IPS-18c (cell line): ENCODE measurements at regions not wholly inside any gene's neighbourhood (a gene's known extent, or its start where the extent isn't known, plus 50 kb on each side); places are given as distances from the start of the nearest gene placed in this dataset.
"Not testable (repeated sequence)": the region's sequence is repeated elsewhere in the genome, so short reads cannot be mapped to it uniquely, and the experiment has no call there.

Experiments used
- H3K4me3 ChIP-seq: 2 replicates; pipeline ENCODE4 v1.7.0; 2013; ENCODE audit warnings: low read depth, mild to moderate bottlenecking, low read length, moderate library complexity; ENCODE audit not compliant: insufficient read depth
- H3K9me3 ChIP-seq: one replicate; pipeline ENCODE4 v1.6.1; 2013; ENCODE audit warnings: mild to moderate bottlenecking, low read length, moderate library complexity; ENCODE audit not compliant: control insufficient read depth, insufficient read depth

DNA sequence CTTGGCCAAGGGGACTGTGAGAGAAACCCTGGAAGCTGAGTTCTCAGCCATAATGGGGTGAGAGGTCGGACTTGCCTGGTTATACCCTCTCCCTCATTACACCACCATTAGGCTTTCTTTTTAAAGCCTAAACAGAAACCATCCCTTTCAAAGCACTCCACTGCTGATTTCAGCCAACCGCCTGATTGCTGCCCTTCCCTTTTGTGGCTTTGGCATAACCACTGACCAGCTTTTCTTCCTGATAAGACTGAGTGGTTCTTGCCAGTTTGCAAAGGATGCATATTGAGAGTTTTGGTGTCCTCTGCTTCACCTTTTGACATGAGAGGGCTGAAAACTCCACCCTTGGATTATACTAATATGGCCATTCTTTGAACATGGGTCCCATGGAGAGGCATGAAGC, 308.2 kb upstream of the GOT2 start:
- Histone ChIP-seq H3K9me3 (no peaks in the 10 kb centered on the region), H3K4me3 (no peak overlapping the region)

DNA sequence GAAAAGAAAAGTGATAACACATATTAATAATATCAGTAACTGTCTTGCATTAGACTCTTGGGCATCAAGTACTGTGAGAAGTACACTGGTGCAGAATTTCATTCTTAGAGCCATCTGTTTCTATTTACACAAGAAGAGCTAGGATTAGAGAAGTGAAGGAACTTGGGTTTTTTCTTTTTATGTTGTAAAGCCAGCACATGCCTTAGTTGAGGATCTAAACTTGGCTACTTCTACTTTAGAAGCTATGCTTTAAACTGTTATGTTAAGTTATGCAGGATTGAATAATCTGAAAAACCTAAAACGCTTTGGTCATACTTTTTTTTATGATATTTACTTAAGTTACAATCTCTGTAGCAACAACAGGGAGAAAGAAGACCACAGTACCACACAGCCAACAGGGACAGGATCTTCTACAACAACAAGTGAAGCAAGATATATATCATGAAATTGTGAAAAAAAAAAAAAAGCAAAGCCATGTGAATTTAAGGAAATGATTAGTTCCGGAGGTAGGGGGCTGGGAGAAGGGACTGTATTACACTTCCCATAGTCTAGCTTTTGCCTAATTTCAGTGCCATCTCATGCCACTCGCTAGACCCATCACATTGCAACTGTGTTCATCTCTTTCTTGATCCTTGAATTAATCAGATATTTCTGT, 305.1 kb upstream of the GOT2 start:
- no peak overlapping the region for H3K4me3 ChIP-seq
- no peaks in the 10 kb centered on the region for H3K9me3 ChIP-seq

DNA sequence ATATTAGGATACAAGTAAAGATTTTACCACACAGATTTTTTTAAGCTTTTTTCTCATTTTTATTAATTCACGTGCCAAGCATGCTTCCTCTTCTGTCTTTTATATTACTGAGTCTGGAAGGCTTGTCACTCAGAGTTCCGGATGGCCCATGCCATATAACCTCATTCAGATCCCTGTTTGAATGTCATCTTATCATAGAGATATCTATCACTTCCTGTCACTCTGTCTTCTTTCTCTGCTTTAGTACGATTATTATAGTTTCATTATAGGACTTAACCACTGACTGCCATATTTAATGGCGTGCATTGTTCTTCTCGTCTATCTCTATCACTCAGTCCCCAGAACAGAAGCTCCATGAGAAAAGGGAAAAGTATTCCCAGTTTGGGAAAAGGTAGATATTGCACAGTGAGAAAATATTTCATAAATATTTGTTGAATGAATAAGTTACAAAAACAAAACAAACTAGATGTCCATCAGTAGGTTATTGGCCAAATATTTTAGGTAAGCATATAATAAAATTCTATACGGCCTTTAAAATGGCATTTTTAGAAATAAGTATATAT, 296.9 kb upstream of the GOT2 start:
- no peaks in the 10 kb centered on the region for H3K9me3 ChIP-seq
- H3K4me3 ChIP-seq: no peak overlapping the region

DNA sequence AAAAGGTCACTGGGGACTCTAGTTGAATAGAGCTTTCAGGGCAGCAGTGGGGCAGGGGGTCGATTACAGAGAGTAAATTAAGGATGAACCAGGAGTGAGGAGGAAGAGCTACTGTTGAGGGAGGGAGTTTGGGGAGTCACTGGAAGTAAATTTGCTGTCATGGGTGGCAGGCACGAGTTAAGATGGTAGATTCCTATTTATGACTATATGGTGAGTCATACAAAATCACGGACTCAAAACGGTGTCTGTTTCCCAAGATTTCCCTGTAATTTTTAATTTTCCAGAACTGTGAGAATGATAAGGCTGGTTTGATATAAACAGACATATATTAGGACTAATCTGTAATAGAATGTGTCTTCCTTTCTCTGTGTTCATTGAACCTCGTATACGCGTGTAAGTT, 287.6 kb upstream of the GOT2 start:
- Histone ChIP-seq H3K4me3 (no peak overlapping the region), H3K9me3 (no peaks in the 10 kb centered on the region)

DNA sequence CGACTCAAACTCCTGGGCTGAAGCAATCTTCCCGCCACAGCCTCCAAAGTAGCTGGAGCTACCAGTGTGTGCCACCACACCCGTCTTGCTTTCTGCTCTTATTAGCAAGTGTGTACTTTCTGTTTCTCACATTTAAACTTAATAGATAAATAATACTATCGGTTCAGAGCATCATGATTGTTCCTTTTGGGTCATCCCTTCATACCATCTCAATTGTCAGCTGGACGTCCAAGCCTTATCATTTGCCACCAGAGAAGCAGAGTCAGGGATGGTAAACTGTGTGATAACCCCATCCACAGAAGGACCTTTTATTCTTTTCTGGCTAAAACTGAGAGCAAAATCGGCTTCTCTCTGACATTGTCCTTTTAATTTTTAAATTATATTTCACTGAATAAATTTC, 279.8 kb upstream of the GOT2 start:
- Histone ChIP-seq H3K4me3 (no peak overlapping the region), H3K9me3 (no peaks in the 10 kb centered on the region)

DNA sequence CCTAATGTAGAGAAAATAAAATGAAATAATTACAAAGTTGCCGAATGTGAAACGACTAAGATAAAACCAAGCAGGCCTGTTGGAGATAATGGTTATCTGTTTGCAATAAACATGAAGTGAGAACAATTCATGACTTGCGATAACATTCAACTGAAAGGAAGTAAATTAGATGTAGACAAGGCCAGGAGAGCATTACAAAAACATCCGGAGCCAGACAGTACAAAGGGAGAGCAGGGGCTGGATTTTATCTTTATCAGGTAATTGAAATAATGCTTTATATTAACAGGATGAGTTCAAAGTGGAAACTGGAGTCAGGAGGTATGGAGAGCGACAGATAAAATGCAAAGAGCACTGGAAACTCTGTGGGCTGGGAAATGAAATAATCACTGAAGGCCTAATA, 265.6 kb upstream of the GOT2 start:
- Histone ChIP-seq H3K4me3 (no peak overlapping the region), H3K9me3 (no peaks in the 10 kb centered on the region)

DNA sequence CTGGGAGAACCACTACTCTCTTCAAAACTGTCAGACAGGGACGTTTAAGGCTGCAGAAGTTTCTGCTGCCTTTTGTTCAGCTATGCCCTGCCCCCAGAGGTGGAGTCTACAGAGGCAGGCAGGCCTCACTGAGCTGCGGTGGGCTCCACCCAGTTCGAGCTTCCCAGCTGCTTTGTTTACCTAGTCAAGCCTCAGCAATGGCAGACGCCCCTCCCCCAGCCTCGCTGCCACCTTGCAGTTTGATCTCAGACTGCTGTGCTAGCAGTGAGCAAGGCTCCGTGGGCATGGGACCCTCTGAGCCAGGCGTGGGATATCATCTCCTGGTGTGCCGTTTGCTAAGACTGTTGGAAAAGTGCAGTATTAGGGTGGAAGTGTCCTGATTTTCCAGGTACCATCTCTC, 258.6 kb upstream of the GOT2 start:
- H3K4me3 ChIP-seq, H3K9me3 ChIP-seq: not testable (repeated sequence)

DNA sequence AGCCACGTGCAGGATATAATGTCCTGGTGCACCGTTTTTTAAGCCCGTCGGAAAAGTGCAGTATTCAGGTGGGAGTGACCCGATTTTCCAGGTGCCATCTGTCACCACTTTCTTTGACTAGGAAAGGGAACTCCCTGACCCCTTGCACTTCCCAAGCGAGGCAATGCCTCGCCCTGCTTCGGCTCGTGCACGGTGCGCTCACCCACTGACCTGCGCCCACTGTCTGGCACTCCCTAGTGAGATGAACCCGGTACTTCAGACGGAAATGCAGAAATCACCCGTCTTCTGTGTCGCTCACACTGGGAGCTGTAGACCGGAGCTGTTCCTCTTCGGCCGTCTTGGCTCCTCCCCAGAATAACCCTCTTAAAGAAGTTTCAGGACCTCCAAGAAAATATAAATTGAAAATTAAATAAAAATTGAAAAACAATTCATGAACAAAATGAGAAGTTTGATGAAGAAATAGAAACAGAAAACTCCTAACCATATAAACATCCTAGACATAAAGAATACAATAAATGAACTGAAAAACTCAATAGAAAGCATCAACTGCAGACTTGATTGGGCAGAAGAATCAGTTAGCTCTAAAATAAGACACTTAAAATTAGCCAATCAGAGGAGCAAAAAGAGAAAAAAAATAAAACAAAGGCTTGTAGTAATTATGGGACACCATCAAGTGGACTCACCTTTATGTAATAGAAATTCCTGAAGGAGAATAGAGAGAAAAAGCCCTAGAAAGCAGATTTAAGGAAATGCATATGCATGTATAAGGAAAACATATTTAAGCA, 249.3 kb upstream of the GOT2 start:
- not testable (repeated sequence) for H3K4me3 ChIP-seq

DNA sequence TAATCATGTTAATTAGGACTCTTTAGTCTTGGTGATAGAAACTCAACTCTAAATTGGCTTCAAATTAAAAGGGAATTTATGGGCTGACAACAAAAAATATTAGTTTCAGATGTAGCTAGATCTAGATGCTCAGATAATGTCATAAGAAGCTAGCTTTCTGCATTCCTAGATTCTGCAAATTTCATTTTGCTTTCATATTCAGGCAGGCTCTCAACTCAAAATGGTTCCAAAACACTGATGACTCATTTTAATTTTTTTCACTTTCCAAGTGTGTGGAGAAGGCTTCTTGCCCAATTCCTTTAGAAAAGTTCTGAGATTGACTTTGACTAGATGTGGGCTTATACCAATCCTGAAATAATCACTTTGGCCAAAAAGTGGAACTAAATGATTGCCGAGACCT, 236.7 kb upstream of the GOT2 start:
- H3K4me3 ChIP-seq: no peak overlapping the region
- no peaks in the 10 kb centered on the region for H3K9me3 ChIP-seq

More for the DNA sequence above, 249.3 kb upstream of the GOT2 start:
- not testable (repeated sequence) for H3K9me3 ChIP-seq

DNA sequence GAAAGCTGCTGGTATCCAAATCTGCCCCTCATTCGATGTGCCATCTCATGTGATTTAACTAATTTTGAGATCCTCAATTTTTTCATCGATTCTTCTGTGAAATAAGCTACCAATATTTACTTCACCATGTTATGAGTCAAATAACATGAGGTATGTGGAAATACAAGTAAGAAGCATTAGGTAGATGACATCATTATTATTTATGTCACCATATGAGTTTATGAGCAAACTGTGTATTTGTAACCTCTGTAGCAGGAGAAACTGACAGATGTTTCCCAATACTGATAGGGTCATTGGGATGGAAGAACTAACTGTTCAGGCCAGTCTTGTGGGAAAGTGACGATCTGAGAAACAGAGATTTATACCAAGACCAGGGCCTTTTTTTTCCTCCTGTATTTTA, 229.4 kb upstream of the GOT2 start:
- H3K4me3 ChIP-seq: no peak overlapping the region
- no peaks in the 10 kb centered on the region for H3K9me3 ChIP-seq

DNA sequence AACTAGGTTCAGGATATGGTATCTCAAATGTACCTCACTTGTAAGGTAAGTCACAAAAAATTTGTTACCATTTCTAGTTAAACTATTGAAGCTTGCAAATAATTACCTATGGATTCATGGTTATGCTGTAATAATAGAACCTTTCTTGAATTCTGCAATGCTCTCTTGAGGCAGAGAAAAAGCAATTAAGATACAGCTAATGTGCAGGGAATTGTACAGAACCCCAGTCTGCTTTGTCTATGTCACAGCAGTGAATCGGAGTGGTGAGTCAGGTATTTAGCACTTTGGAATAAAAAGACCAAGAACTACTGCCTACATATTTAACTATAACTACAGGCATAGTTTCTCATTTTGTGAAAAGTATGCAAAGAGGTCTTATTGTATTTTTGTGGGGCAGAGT, 228.7 kb upstream of the GOT2 start:
- Histone ChIP-seq H3K9me3 (no peaks in the 10 kb centered on the region), H3K4me3 (no peak overlapping the region)

DNA sequence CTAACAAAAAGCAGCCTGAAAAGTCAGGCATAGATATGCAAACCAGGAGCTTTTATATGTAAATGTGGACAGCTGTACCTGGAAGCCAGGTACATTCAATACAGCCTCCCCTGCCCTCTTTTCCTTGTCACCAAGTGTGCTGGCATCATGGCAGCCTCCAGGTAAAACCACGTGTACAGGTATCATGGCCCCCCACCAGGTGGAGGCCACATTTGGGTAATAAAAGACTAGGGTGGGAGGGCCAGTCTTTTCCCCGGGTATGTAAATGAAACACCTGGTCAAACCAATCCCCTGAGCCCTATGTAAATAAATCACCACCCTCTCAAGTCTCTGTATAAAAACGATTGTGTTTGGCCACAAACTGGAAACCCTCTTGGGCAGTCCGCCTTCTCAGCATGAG, 226.4 kb upstream of the GOT2 start:
- Histone ChIP-seq H3K9me3 (no peaks in the 10 kb centered on the region), H3K4me3 (no peak overlapping the region)

DNA sequence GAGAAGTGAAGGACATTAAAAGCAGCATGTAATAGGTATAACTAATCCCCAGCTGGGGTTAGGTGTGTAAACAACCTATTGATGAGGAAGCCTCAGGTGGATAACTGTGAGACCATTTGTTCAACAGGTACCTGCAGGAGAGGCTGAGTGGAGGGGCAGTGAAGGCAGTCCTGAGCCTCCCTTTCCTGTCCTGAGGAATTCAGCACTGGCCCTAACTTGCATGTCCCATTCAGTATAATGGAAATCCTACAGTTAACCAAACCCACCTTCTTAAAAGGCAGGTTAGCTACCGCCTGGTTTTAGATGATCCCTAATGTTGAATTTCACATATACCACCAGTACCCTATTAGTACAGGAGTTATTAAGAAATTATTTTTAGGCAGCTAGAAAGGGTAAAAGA, 225.9 kb upstream of the GOT2 start:
- no peak overlapping the region for H3K4me3 ChIP-seq

DNA sequence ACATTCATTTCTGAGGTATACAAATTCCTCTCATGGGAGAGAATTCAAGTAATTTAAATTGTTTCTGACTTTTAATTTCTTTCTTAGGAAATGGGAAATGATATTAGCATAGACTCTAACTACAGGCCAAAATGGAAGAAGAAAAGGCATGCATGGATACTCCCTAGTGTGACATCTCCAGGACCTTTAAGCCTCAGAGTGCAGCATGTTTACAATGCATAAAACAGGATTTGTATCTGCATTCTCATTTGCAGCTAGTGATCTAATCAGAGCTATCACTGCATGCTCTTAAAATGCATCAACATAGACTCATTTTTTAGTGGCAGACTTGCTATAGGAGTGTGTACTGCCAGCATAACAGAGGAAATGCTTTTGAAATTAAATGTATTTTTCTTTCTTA, 224.6 kb upstream of the GOT2 start:
- no peak overlapping the region for H3K4me3 ChIP-seq
- H3K9me3 ChIP-seq: no peaks in the 10 kb centered on the region

More for the DNA sequence above, 225.9 kb upstream of the GOT2 start:
- H3K9me3 ChIP-seq: no peaks in the 10 kb centered on the region

DNA sequence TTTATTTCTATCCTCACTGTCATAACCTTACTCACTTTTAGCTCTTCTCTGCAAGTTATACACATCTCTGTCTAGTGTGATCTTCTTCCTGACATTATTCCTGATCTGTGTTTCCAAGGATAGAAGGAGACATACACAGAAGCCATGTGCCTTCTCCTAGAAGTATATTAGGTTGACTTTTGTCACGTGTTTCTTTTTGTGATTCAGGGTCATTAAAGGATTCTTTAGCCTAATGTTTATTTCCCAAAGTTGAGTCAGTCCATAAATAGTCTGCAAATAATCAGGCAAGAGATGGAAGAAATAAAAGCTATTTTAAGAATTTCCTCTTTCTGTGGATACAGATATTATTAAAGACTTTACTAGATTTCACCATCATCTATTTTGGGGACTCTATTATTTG, 214.1 kb upstream of the GOT2 start:
- Histone ChIP-seq H3K9me3 (no peaks in the 10 kb centered on the region), H3K4me3 (no peak overlapping the region)

DNA sequence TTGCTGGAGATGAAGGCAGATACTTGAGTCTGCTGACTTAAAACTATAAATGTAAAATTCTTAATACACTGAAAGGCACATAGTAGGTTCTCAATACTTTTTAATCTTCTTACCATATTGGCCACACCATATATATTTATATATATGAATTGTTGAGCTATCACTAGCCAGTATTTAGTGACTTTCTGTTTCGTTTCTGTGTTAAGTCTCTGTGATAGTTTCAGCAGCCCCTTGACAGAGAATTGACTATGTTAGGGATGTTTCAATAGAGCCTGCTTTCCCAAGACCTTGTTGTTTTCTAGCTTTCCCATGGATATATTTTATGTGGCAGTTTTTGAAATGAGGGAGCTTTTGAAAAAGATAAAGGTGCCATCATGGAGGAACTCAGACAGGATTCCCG, 206.5 kb upstream of the GOT2 start:
- Histone ChIP-seq H3K4me3 (no peak overlapping the region), H3K9me3 (no peaks in the 10 kb centered on the region)

DNA sequence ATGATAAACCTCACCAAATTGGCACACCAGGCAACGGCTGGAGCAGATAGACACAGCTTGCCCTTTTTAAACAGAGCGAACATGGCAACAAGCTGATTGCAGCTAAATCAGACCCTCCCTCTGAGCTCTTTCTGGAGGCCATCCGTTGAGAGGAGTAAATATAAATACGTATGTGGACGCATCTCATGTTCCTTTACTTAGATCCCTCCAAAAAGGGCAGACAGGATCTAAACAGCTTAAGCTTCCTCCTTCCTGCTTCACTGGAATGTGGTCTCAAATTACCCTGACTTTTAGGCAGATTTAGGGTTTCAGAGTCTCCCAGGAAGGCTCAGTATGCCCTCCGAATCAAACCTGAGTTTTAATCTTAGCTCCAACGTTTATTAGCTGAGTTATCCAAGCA, 204.7 kb upstream of the GOT2 start:
- no peak overlapping the region for H3K4me3 ChIP-seq
- no peaks in the 10 kb centered on the region for H3K9me3 ChIP-seq

DNA sequence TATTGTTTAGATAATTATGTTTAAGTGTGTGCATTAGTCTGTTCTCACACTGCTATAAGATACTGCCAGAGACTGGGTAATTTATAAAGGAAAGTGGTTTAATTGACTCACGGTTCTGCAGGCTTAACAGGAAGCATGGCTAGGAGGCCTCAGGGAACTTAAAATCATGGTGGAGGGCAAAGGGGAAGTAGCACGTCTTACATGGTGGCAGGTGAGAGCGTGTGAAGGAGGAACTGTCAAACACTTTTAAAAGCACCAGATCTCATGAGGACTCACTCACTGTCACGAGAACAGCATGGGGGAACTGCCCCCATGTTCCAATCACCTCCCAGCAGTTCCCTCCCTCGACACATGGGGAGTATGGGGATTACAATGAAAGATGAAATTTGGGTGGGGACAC, 203.5 kb upstream of the GOT2 start:
- no peaks in the 10 kb centered on the region for H3K9me3 ChIP-seq

More for the DNA sequence above, 203.5 kb upstream of the GOT2 start:
- no peak overlapping the region for H3K4me3 ChIP-seq
